ENCODE measurements at regions not wholly inside any gene's neighbourhood (a gene's known extent, or its start where the extent isn't known, plus 50 kb on each side); places are given as distances from the start of the nearest gene placed in this dataset.
"Not testable (repeated sequence)": the region's sequence is repeated elsewhere in the genome, so short reads cannot be mapped to it uniquely, and the experiment has no call there.

GRCh38 chr14:83887866-83888265, 1642.1 kb upstream of the FLRT2 start:
- no peak for DNase-seq

DNA sequence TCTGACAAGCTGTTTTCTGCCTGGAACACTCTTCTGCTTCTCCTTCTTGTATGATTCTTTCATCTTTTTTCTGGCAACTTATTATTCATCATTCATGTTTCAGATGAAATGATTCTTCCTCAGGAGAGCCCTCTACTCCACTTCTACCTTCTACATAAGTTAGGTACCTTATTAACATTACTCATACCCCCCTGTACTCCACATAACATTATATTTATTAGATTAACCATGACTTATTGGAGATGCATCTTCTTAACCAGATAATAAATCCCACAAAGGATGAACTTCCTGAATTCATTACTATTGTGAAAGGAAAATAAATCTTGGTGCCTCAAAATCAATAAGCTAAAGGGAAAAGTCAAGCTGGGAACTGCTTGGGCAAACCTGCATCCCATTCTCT, 1636.5 kb upstream of the FLRT2 start:
- DNase-seq = no peak

GRCh38 chr14:83894568-83894967, 1635.4 kb upstream of the FLRT2 start:
- DNase-seq = no peak

- not testable (repeated sequence) for DNase-seq
These were observed 1631.4 kb upstream of the FLRT2 start for GRCh38 chr14:83898558-83898957.

DNA sequence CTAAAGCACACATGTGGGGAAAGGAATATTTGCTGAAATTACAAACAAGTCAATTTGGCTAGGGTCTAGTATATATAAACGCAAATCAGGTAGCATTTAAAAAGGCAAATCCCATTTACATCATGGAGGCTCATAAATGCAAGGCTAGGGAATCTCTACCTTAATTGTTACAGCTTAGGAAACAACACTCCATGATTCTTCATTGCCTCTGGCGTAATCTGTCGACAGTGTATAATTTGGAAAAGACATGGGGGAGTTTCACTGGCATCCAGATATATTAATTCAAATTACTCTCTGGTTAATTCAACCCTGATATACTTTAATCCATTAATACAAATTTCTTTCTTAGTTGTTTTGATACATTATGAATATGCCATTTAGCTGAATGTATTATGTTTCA, 1630.2 kb upstream of the FLRT2 start:
- DNase-seq = no peak

- DNase-seq = no peak
These were observed 1624.8 kb upstream of the FLRT2 start for GRCh38 chr14:83905157-83905556.

- no peak for DNase-seq
These were observed 1621.5 kb upstream of the FLRT2 start for GRCh38 chr14:83908419-83908818.

DNA sequence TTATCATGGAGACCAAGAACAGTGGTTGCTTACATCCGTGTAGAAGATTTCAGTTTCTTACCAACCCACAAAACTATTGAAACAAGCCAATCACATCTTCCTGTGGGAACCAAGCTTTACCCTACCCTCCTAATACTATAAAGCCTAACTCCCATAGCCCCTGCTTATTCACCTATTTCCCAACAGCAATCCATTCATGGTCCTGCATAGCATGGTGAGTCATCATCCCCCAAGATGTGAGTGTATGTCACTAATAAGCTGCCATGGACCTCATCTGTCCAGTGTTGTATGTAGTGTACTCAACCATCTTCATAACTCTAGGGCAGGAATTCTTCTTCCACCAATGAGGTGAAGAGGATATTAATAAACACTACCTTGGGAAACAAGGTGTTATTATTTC, 1620.4 kb upstream of the FLRT2 start:
- no peak for DNase-seq

DNA sequence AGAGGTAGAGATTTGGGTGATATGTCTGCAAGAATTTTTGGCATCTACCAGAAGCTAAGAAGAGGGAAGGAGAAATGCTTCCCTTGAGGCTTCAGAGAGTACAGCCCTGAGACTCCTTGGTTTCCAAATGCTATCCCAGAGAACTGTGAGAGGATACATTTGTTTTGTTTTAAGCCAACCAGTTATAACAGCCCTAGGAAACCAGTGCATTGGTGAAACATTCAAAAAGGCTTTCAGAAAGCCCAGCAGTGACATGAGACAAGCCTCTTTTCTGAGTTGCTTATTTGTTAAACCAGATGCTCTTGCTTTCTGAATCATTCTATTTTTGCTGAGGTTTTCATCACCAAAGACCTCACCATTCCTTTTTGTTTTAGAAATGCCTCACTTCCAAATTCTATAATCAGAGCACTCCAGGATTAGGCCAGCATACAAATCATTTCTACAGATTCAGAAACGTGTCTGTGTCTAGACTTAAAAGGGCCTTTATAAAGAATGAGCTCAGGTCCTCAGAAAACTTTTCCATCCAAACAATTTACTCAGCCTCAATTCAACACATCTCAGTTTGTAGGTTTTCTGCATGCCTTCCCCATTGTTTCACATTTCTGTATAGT, 1617.8 kb upstream of the FLRT2 start:
- DNase-seq = no peak

DNA sequence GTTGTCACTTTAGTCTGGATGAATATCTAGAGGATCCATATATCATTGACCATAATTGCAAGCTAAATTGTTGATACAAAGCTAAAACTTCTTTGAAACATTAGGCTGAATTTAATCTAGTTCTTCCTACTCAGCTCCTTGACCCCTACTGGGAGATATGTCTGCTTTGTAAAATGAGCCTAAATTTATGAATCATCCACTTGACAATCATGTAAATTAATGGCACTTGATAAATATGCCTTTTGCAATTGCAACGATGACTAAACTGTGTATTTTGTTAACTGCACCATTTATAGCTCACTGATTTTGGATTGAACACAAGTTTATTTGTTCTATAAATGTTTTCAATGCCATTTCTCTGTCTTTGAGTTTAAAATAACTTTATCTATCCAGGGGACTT, 1616.5 kb upstream of the FLRT2 start:
- DNase-seq = no peak

- no peak for DNase-seq
These were observed 1611.4 kb upstream of the FLRT2 start for GRCh38 chr14:83918546-83918945.

- DNase-seq = not testable (repeated sequence)
These were observed 1610.3 kb upstream of the FLRT2 start for GRCh38 chr14:83919675-83920074.

GRCh38 chr14:83923842-83924241, 1606.1 kb upstream of the FLRT2 start:
- DNase-seq = no peak

- DNase-seq = no peak
These were observed 1605.7 kb upstream of the FLRT2 start for GRCh38 chr14:83924259-83924658.

- DNase-seq = no peak
These were observed 1589.7 kb upstream of the FLRT2 start for GRCh38 chr14:83940253-83940652.

GRCh38 chr14:83958359-83958758, 1571.6 kb upstream of the FLRT2 start:
- no peak for DNase-seq

DNA sequence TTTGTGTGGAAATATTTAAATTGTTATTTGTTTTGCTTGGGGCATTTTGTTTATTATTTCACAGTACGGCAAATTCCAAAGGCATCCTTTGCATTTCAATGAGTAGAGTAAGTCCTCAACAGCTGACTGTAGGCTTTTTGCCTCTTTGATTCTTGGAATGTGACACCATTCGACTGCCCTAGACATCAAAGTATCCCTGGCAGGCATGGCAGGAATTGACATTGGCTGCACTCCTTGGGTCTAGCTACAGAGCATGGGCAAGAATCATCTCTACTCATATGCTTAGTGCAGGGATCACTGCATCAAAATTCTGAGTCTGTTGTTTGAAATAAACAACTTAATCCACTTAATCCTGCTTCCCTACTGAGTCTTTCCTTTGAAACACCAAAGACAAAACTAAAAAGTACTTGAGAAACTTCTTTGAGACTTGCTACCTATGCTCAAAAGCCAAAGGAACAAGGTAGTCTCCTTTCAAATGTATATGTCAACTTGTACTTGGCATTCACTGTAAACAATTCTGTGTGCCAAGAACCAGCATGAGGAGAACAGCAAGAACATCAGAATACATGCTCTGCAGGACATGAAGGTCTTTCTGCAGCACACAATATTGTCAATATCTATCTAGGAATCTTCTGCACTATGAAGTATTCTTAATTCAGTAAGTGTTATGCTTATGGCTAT, 1569.0 kb upstream of the FLRT2 start:
- DNase-seq = no peak

GRCh38 chr14:83969998-83970397, 1559.9 kb upstream of the FLRT2 start:
- DNase-seq = no peak

DNA sequence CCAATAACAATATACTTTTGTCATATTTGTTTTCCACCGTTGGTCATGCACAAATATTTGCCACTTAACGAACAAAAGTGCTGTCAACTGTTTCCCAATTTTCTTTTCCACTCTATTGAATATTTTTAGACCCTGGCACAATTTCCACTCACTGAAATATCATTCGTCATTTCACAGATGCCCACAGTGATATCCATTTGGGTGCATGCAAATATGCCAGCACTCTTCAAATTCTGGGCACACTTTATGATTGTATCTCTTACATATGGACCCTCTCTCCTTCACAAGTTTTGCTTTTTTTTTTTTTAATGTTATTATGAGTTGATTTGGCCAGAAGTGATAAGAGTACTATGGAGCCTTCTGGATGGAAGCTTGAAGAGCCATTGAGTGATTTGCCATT, 1557.3 kb upstream of the FLRT2 start:
- DNase-seq = no peak

DNA sequence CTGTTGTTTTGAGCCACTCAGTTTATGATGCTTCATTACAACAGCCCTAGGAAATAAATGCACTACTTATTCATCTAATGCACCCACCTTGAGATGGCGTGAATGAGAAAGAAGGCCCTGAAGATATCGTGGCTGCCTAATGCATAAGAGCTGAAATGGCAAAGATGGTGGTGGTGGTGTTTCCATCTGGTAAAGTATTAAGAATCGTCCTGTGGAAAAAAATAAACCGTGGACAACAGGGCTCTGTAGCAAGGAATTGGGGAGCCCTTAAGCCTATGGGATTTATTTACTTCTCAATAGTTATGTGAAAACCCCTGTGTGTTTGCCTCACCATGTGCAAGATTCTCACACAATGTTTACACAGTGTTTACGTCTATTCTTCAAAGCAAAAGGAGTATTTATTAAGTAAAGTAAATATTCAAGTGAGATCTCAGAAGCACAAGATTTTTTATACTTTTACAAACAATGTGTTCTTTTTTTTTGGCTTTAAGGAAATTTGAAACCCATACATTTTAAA, 1555.2 kb upstream of the FLRT2 start:
- DNase-seq = no peak

DNA sequence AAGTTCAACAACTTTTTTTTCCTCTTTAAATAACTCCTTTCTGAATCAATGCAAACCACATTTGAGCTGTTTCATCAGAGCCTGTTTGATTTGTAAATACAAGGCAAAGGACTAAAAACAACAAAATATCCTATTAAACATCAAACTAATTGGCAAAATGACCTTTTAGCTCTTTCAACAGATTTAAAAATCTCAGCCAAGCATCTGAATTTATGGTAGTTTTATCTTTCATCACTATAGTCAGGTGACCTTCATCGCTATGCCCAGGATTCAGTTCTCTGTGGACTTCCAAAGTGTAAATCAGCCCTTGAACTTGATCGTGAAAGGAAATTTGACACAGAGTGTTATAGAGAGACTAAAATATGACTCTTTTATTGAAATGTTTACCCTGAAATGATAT, 1554.5 kb upstream of the FLRT2 start:
- no peak for DNase-seq

- DNase-seq = no peak
These were observed 1553.8 kb upstream of the FLRT2 start for GRCh38 chr14:83975841-83976770.

GRCh38 chr14:83977583-83977982, 1552.4 kb upstream of the FLRT2 start:
- DNase-seq = no peak
